ENCODE measurements at regions not wholly inside any gene's neighbourhood (a gene's known extent, or its start where the extent isn't known, plus 50 kb on each side); places are given as distances from the start of the nearest gene placed in this dataset.
"Not testable (repeated sequence)": the region's sequence is repeated elsewhere in the genome, so short reads cannot be mapped to it uniquely, and the experiment has no call there.

DNA sequence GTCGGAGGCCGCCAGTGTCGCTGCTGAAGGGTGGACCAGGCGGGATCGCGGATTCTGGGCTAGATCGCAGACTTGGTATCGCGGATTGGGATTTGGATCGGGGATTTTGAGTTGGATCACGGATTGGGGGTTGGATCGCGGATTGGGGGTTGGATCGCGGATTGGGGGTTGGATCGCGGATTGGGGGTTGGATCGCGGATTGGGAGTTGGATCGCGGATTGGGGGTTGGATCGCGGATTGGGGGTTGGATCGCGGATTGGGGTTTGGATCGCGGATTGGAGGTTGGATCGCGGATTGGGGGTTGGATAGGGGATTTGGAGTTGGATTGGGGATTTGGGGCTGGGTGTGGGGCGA lies 93.1 kb upstream of the THOC3 start:
- DNase-seq: not testable (repeated sequence)

DNA sequence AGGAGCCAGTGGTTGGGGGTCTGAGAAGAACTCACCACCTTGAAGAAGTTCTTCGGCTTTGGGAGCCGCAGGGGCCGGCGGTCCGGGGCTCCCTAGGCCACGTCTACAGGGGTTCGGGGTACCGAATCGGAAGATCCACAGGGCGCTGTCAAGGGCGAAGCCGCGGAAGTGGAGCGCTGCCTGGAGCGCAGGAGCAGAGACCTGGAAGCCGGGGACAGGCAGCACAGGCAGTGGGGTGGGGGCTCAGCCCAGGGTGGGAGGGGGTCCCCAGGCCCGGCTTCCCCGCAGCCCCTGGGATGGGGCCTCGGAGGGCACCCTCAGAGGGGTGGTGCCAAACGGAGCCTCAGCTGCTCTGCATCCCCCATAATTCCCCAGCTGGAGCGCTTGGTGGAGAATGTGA lies 93.5 kb upstream of the THOC3 start:
- DNase-seq: not testable (repeated sequence)

DNA sequence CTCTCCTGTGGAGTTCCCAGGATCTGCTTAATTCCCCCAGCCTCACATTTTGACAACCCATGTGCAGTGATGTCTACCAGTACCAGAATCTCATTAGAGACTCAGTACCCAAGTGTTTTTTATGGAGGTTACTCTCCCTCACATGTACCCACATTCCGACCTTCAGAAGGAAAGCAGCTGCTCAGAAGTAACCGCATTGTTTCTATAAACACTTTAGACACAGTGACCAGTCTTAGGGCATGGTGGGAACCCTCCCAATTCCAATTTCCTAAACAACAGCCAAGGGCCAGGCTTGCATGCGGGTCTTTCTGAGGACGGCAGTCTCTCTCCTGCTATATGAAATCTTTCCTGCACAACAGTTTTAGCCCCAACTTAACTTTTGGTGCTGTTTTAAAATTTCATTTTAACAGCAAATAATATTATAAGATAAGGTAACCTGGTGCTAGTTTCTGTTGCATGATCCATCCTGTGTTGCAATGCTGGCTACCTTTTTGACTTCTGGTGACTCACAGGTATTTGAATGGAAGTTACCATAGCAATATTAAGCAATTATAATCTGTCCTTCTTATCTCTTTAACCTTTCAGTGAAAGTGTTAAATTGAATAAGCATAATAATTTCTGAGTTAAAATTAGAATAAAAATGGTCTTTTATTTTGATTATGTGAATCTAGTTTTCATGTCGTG lies 98.3 kb upstream of the THOC3 start:
- not testable (repeated sequence) for DNase-seq

DNA sequence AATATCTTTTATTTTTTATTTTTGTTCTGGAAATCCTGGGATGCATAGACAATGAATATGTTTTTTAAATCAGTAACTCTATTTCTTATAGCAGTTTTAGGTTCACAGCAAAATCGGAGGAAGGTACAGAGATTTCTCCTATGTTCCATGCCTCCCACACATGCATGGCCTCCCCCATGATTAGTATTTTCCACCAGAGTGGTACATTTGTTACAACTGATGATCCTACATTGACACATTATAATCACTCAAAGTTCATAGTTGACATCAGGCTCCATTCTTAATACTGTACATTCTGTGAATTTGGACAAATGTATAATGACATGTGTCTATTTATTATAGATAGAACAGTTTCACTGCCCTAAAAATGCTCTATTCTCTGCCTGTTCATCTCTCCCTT lies 99.0 kb upstream of the THOC3 start:
- not testable (repeated sequence) for DNase-seq

DNA sequence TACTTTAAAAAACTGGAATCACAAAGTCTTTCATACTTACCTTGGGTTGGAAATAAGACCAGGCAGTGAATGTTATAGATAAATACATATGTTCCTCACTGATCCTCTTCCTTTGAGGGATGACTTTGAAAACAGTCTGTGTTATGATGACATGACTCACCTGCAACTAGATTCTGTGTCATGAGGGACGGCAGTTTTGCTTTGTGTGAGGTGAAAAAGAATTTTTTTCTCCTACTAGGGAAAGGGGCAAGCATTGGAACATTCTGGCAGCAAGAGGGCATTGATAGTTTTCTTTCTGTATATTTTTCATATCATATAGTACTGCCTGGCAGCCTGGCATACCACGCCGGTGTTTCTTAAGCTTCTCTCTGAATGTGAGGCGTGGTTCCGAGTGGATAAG lies 99.8 kb upstream of the THOC3 start:
- not testable (repeated sequence) for DNase-seq

DNA sequence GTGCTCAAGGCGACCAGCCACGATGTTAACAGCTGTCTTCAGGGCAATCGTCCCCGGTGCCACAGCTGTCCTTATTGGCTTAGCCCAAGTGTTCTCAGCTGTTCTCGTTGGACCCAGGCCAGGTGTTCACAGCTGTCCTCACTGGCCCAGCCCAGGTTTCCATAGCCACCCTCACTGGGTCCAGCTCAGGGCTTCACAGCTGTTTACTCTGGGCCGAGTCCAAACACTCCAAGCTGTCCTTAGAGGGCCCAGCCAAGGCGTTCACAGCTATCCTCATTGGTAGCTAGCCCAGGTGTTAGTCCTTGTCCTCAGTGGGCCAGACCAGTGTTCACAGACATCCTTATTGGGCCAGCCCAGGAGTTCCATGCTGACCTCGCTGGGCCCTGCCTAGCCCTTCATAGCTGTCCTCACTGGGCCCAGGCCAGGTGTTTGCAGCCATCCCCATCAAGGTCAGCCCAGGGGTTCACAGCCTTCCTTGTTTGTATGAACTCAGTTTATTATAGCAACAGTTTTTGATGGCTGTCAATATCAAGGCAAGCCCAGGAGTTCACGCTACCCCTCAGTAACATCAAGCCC lies 106.0 kb upstream of the THOC3 start:
- DNase-seq: not testable (repeated sequence)

DNA sequence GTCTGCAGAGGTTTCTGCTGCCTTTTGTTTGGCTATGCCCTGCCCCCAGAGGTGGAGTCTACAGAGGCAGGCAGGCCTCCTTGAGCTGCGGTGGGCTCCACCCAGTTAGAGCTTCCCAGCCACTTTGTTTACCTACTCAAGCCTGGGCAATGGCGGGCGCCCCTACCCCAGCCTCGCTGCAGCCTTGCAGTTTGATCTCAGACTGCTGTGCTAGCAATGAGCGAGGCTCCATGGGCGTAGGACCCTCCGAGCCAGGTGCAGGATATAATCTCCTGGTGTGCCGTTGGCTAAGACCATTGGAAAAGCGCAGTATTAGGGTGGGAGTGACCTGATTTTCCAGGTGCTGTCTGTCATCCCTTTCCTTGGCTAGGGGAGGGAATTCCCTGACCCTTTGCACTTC lies 115.6 kb upstream of the THOC3 start:
- not testable (repeated sequence) for DNase-seq

DNA sequence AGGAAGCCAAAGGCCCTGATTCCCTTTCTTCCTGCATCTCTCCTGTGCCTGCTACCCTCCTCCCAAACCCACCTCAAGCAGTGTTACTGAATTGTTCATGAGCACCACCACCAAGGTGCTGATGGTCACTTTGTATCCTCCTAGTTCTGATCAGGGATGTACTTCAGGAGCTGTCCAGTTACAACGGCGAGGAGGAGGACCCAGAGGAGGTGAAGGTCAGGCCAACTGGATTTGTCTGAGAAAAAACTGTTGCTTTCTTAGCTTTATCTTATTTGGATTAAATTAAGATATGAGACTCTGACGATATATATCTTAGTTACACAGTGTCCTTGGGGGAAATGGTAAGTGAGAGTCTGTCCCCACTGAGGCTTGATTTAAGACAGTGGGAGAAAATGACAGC lies 135.0 kb upstream of the THOC3 start:
- not testable (repeated sequence) for DNase-seq

DNA sequence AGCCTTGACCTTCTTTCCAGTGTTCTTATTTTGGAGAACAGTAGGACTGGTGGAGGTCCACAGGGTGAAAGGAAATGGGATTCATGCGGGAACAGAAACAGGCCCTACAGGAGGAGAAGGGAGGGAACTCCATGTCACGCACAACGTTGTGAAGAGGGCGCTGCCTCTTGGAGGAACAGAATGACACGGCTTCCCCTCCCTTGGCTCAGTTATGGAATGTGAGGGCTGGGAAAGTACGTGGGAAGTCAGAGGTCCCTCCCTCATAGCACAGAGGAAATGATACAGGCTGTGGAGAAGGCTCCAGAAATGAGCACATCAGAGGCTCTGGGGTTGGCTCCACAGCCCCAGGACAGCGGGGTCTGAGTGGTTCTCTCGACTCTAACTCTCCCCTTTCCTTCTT lies 125.3 kb upstream of the SIMC1 start:
- not testable (repeated sequence) for DNase-seq

DNA sequence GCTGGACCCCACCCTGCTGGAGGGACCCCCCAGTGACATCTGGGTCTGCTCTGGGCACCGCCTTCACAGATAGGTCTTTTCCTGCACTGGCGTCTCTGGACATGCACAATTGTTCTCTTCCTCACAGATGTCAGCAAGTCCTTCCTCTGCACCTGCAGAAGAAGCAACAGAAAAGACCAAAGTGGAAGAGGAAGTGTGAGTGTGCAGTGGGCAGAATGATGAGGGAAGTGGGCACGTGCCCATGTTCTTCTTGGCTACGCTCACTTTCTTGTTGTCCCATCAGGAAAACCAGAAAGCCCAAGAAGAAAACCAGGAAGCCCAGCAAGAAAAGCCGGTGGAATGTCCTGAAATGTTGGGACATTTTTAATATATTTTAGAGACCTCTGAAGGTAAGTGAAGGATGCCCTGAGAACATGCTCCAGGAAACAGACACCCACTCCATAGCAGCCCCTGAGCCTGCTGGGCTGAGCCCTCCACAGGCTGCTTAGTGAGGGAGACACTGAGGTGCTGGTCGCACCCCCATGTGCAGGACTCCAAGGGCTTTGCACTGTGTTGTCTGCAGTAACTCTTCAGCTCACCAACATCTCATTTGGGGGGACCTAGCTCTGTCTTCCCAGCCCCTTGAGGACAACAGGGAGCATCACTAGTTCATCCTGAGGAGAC lies 124.4 kb upstream of the SIMC1 start:
- DNase-seq: not testable (repeated sequence)

DNA sequence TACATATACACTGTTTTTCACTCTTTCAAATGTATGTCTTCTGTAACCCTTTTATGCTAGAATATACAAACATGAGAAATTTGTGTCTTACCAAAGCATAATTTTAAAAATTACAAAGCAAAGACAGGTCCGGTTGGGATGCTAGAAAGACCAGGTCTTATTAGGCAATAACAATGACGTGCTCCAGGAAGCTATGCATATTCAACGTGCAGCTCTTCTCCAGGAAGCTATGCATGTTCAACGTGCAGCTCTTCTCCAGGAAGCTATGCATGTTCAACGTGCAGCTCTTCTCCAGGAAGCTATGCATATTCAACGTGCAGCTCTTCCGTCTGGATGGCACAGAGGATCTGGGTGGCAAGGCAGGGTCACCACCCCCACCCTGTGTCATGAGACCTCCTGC lies 123.4 kb upstream of the SIMC1 start:
- DNase-seq: not testable (repeated sequence)

DNA sequence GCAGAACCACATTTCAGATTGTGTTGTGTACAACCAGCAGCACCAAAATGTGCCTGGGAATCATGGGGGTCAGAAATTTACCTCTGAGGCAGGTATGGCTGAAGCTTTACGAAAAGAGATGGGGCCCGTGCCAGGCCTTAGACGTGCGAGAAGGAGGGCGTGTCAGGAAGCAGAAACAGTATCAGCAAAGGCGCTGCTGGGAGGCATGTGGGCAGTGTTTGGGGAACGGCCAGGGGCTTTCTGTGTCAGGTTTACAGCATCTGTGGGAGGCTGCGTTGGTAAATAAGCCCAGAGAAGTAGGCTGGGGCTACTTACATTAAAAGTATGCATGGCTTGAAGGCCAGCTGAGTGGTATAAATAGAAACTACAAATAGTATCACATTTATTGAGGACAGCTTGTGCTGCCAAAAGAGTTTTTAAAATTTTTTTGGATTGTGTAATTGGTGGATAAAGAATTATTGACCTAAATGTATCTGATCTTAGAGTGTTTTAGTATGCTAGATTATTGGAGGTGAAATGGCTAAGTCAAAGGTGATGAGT lies 120.5 kb upstream of the SIMC1 start:
- DNase-seq: not testable (repeated sequence)

DNA sequence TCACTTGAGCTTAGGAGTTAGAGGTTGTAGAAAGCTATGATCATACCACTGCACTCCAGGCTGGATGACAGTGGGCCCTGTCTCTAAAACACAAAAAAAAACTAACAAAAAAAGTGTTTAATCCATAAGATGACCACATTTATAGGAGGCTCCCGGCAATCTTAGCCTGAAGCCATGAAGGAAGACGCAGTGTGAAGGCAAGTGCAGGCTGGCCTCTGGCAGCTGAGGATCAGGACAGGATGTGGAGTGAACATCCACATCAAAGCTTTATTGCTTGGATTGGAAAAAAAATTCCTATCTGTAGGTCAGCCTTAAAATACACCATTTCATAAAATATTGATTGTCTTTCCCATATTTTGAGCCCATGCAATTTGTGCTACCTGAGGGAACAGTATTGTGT lies 115.9 kb upstream of the SIMC1 start:
- DNase-seq: not testable (repeated sequence)

DNA sequence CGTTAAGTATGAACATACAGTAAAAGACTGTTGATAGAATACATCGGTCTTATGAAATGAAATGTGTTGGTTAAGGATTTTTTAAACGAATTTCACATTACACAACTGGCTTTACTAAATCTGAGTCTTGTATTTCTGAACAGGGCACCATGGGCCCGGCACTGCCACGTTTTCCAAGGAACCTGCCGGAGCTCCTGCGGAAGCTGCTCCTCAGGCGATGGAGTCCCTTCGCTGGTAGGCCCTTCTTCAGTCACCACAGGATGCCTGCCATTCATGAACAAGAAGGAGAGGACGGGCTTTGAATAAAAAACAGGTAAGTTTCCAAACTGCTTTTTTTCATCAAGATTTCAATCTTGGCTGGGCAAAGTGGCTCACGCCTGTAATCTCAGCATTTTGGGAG lies 114.1 kb upstream of the SIMC1 start:
- DNase-seq: not testable (repeated sequence)

DNA sequence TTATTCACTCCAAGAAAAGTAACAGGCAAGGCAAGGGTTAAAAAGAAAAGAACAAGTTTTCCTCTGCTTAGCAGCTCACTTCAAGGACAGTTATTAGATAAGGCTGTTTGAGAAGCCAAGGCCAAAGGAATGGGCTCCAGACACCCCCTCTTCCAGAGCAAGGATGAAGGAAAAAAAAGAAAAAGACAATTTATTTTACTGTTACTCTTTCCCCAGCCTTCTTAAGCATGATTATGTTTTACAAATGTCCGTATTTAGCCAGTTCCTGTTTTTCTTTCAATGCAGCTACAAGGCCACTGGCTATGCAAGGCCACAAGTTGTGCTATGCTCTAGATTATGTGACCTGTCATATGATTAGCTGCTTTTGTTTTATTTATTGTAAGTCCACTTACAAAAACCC lies 106.5 kb upstream of the SIMC1 start:
- DNase-seq: no peak

DNA sequence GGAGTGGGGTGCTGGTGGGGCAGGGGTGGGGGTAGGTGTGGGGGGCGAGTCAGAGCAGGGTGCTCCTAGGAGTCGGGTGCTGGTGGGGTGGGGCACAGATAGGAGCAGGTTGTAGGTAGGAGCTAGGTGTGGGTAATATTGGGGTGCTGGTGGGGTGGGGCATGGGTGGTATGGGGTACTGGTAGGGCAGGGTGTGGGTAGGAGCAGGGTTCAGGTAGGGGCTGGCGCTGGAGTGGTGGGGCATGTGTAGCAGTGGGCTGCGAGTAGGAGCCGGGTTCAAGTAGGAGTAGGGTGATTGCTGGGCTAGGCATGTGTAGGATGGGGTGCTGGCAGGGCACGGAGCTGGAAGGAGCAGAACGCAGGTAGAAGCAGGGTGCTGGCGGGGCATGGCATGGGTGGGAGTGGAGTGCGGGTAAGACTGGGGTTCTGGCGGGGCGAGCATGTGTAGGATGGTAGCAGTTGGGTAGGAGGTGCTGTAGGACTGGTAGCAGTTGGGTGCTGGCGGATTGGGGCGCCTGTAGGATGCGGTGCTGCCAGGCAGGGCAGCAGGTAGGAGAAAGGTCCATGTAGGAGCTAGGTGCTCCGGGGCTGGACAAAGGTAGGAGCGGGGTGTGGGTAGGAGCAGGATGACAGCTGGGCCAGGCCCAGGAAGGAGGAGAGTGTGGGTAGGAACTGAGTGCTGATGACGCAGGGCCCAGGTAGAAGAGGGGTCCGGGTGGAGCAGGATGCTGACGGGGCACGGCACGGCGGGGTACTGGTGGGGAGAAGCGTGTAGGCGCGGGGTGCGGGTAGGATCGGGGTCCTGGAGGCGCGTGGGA lies 105.5 kb upstream of the SIMC1 start:
- no peak for DNase-seq

DNA sequence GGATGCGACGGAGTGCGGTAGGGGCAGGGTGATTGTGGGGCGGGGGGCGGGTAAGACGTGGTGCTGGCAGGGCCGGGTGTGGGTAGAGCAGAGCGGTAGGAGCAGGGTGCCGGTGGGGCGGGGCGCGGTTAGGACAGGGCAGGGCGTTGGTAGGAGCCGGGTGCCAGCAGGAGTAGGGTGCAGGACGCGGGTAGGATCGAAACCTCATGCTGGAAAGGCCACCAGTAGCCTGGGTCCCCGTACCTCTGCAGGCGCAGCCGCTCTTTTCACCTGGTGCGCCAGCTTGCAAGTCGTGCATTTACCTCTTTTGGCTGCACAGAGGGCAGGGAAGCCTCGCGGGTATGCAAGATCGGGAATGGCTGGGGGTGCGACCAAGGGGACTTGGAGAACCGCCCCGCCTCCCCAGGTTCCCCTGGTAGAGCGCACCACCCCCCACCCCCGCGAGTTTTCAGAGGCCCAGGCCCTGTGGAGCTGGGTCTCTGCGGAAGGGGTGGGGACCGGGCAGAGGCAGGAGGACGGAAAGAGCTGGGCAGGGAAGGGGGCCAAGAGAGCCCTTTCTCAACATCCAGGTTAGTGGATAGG lies 104.8 kb upstream of the SIMC1 start:
- DNase-seq: no peak

DNA sequence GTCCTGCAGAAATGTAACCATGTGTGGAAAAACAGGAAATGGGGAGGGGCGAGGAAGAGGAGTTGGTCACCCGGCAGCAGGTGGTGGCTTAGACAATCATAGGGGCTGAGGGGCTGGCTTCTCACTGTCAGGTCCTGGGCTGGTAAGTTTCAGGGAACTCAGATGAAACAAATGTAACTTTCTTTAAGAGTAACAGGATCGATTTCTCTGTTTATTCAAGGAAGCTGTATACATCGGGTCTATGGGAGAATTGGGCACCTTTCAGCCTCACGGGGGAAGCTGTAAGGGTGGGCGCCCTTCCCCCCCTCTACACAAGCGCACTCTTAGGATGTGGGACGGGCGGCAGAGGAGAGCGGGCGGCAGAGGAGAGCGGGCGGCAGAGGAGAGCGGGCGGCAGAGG lies 104.3 kb upstream of the SIMC1 start:
- no peak for DNase-seq

DNA sequence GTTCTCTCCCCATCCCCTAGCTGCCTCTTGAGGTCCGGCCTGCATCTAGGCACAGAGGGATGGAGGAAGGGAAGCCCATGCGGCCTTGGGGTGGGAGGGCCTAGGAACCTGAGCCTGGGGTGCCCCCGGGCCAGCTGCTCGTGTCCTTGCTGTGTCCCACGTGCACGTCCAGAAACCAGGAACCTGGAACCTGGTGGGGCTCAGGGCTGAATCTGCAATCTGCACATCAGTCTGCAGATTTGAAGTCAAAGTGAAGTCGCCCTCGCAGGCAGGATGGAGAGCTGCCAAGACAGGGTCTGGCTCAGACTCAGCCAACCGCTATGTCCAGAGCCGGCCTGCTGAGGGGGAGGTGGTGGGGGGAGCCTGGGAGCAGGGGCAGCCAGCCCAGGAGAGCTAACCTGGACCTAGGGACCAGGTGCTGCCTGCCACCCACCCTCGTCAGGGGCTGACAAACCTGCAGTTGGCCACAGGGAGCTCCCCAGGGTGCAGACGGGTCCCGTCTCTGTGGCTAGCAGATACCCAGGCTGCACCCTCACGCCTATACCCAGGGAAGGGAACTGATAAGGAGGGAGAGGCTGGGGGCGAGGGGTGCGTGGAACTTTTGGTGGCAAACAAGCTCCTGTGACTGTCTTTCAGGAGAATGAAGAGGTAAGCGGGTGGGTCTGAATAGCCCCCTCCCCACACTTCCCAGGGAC lies 103.5 kb upstream of the SIMC1 start:
- DNase-seq: no peak

DNA sequence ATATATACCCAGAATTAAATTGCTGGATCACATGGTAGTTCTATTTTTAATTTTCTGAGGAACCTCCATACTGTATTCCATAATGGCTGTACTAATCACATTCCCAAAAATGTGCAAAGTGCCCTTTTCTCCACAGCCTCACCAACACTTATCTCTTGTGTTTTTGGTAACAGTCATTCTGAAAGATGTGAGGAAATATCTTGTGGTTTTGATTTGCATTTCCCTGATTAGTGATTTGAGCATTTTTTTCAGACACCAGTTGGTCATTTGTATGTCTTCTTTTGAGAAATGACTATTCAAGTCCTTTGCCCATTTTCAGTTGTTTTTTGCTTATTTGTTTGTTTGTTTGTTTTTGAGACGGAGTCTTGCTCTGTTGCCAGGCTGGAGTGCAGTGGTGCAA lies 98.1 kb upstream of the SIMC1 start:
- not testable (repeated sequence) for DNase-seq

DNA sequence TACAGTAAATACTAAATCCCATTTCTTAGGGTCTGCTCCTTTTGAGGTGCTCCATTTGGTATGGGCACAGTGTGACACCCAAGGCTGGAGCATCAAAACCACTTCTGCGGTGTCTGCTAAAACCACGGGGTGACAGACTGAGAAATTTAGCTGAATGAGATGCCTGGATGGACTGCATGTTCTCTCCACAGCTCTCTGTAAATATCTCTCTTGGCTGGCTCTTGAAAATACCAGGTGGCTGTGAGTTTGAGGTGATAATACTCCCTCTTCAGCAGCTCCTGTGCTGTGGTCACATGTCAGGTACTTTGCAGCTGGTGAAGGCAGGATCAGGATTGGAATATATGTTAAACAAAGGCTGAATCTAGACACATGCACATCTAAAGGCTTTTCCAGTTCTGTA lies 93.7 kb upstream of the SIMC1 start:
- DNase-seq: peak; percentile 72

DNA sequence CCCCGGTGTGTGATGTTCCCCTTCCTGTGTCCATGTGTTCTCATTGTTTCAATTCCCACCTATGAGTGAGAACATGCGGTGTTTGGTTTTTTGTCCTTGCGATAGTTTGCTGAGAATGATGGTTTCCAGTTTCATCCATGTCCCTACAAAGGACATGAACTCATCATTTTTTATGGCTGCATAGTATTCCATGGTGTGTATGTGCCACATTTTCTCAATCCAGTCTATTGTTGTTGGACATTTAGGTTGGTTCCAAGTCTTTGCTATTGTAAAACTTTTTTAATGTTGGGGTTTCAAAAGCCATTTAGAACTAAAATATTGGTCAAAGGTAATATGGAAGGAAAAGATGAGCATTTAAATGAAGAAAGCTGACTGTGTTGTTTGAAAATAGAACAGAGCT lies 88.3 kb upstream of the SIMC1 start:
- not testable (repeated sequence) for DNase-seq

Measured in NCI-H187 treated with DMSO at 0.1 percent for 48 hours (cell line).